ENCODE measurements at regions not wholly inside any gene's neighbourhood (a gene's known extent, or its start where the extent isn't known, plus 50 kb on each side); places are given as distances from the start of the nearest gene placed in this dataset.

- CTCF ChIA-PET = no interaction called here
- no peak overlapping the region for H3K4me3 ChIP-seq (ENCODE audit: low read depth, low read length)
Measured at GRCh38 chr13:63408331-63409189, 1992.9 kb upstream of the PCDH20 start.

GRCh38 chr13:63403733-63404132 lies 1988.1 kb upstream of the PCDH20 start:
- no peak for DNase-seq (ENCODE audit: low read depth, low spot score)
- H3K4me3 ChIP-seq (ENCODE audit: low read depth, low read length) = no peak overlapping the region
- POLR2A ChIA-PET = no interaction called here
- no peaks in the 10 kb centered on the region for H3K9me3 ChIP-seq (ENCODE audit: control insufficient read depth, insufficient read depth, low read length)
- CTCF ChIA-PET = no interaction called here
- no peak overlapping the region for H3K27ac ChIP-seq (ENCODE audit: low read depth, low read length)
- no peaks in the 10 kb centered on the region for H3K27me3 ChIP-seq (ENCODE audit: control insufficient read depth, insufficient read depth, low read length)
- no peak for TF ChIP-seq CTCF (IDR thresholded peaks at IDR 0.05; ENCODE audit: low read depth, low read length)

More at GRCh38 chr13:63408331-63409189, 1992.9 kb upstream of the PCDH20 start:
- H3K9me3 ChIP-seq (ENCODE audit: control insufficient read depth, insufficient read depth, low read length) = no peaks in the 10 kb centered on the region
- no peaks in the 10 kb centered on the region for H3K27me3 ChIP-seq (ENCODE audit: control insufficient read depth, insufficient read depth, low read length)
- no peak for TF ChIP-seq CTCF (IDR thresholded peaks at IDR 0.05; ENCODE audit: low read depth, low read length)
- no peak overlapping the region for H3K27ac ChIP-seq (ENCODE audit: low read depth, low read length)
- POLR2A ChIA-PET = no interaction called here
- no peak for DNase-seq (ENCODE audit: low read depth, low spot score)

GRCh38 chr13:63396746-63397145 lies 1981.1 kb upstream of the PCDH20 start:
- H3K27ac ChIP-seq (ENCODE audit: low read depth, low read length) = no peak overlapping the region
- no peak overlapping the region for H3K4me3 ChIP-seq (ENCODE audit: low read depth, low read length)
- H3K27me3 ChIP-seq (ENCODE audit: control insufficient read depth, insufficient read depth, low read length) = no peaks in the 10 kb centered on the region
- POLR2A ChIA-PET = no interaction called here
- peaks cover 4% of the 10 kb centered on the region; the same call in 1 of the 2 replicates for H3K9me3 ChIP-seq (ENCODE audit: control insufficient read depth, insufficient read depth, low read length)
- DNase-seq (ENCODE audit: low read depth, low spot score) = no peak
- TF ChIP-seq CTCF (IDR thresholded peaks at IDR 0.05; ENCODE audit: low read depth, low read length) = no peak
- CTCF ChIA-PET = no interaction called here

GRCh38 chr13:63393112-63393511 lies 1977.5 kb upstream of the PCDH20 start:
- H3K4me3 ChIP-seq (ENCODE audit: low read depth, low read length) = no peak overlapping the region
- no peak overlapping the region for H3K27ac ChIP-seq (ENCODE audit: low read depth, low read length)
- no peaks in the 10 kb centered on the region for H3K27me3 ChIP-seq (ENCODE audit: control insufficient read depth, insufficient read depth, low read length)
- TF ChIP-seq CTCF (IDR thresholded peaks at IDR 0.05; ENCODE audit: low read depth, low read length) = no peak
- no peak for DNase-seq (ENCODE audit: low read depth, low spot score)
- peaks cover 4% of the 10 kb centered on the region; the same call in 1 of the 2 replicates for H3K9me3 ChIP-seq (ENCODE audit: control insufficient read depth, insufficient read depth, low read length)
- ChIA-PET CTCF (no interaction called here), POLR2A (no interaction called here)

- no peak for DNase-seq (ENCODE audit: low read depth, low spot score)
- no peak for TF ChIP-seq CTCF (IDR thresholded peaks at IDR 0.05; ENCODE audit: low read depth, low read length)
- Histone ChIP-seq H3K27ac (ENCODE audit: low read depth, low read length) (no peak overlapping the region), H3K9me3 (ENCODE audit: control insufficient read depth, insufficient read depth, low read length) (no peaks in the 10 kb centered on the region), H3K27me3 (ENCODE audit: control insufficient read depth, insufficient read depth, low read length) (no peaks in the 10 kb centered on the region), H3K4me3 (ENCODE audit: low read depth, low read length) (no peak overlapping the region)
- ChIA-PET CTCF (interaction anchor here (0.7 kb wide), 1 partner anchor 132 kb away, joined by 4 read pairs; no protein-coding TSS in a partner anchor), POLR2A (no interaction called here)
Measured at GRCh38 chr13:63389756-63390155, 1974.1 kb upstream of the PCDH20 start.

Data from AG04450 (cell line).